ENCODE measurements at regions not wholly inside any gene's neighbourhood (a gene's known extent, or its start where the extent isn't known, plus 50 kb on each side); places are given as distances from the start of the nearest gene placed in this dataset.

DNA sequence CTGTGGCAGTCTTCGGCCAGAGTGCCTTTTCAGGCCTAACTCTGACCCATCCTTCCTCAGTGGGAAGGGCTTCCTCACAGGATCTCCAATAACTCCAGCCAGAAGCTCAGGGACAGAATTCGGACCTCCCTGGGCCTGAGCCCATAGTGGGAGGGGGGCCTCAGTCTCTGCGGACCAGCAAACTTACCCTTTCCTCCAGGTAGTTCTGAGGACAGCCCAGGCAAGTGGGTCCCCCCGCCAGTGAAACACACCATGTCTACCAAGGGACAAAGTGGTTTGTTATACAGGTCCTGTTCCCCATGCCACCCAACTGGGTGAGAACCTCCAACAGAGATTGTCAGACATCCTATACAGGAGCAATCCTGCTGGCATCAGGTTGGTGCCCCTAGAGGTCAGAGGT lies 350.4 kb downstream of the RAB28 start:
- DNase-seq (ENCODE audit: low read depth in 2 of 3, low spot score in 1 of 3), result no peak

DNA sequence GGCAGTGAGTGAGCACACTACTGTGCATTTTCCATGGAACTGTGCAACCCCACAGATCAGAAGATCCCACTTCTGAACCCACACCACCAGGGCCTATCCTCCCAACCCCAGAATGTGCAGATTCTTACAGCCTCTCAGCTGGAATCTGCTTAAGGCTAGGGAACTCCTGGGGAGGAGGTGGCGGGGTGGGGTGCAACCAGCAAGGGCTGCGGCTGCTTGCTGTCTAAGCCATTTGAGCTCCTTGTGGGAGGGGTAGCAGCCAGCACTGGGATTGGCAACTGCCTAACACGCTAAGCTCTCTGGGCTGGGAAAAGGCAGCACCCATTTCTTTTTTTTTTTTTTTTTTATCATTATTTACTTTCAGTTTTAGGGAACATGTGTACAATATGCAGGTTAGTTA lies 353.3 kb downstream of the RAB28 start:
- no peak for DNase-seq (ENCODE audit: low read depth in 2 of 3, low spot score in 1 of 3)

DNA sequence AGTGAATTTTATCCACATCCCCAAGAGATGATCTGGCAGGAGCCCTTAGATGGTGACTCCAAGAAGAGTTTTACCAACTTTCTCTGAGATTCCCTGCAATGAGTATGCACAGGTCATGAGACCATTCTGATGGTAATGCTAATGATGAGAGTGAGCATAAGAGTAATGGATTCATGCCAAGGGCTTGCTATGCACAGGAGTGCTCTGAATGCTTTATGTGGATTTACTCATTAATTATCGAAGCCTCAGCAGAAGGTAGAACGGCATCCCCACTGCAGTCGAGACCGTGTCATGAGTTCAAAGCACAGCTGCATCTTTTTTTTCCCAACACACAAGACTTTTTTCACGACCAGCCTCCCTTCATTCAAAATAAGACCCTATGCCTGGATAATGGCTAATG lies 355.0 kb downstream of the RAB28 start:
- DNase-seq (ENCODE audit: low read depth in 2 of 3, low spot score in 1 of 3), result no peak

DNA sequence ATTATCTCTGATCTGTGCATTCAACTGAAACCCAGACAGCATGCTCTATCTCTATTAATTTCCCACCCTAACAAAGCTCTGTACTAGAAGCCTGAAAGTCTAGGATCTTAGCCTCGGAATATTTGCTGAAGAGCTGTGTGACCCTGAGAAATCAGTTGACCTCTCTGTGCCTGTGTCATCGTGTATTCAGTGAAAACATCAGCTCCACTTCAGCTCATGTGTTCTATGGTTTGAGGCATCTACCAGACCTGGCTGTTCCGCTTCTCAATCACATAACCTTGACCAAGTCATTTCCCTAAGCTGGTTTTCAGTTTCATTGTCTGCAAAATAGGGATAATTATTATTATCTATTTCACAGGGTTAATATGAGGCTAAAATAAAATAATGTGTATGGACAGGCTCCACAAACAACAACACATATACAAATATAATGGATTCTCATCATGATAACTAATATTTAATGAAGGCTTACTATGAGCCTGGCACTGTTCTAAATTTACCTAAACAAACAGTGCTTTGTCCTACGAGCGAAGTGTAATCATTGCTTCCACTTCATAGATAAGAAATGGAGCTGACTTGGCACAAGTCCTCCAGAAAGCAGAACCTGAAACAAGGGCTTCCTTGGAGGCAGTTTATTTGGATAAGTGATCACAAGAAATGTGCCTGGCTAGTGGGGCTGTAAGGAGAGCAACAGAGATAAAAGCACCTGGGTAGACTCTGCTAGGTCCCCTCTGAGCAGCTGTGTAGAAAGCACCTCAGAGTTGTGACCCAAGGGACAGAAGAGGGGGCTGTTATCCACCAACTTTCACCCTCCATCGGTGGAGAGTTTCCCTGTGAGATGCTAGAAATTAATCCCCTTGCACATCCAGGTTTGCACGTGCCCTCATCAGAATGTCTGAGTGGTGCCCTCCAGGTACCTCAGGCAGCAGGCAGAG lies 356.9 kb downstream of the RAB28 start:
- no peak for DNase-seq (ENCODE audit: low read depth in 2 of 3, low spot score in 1 of 3)

DNA sequence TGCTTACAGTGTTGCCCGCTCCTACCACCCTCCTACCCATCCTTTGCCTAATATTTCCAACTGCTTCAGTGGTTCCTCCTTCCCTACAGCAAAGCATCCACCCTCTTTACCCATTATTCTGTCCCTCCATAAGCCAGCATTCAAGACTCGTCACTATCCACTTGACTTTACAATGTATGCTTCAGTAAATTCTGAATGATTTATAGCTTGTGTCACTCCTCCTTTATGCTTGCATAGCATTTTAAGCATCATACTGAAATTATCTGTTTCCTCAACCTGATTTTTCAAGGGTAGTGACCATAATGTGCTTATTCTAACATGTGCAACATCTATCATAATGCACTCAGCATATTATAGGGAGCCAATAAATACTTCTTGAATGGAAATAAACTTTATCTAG lies 365.5 kb downstream of the RAB28 start:
- DNase-seq (ENCODE audit: low read depth in 2 of 3, low spot score in 1 of 3), result no peak

DNA sequence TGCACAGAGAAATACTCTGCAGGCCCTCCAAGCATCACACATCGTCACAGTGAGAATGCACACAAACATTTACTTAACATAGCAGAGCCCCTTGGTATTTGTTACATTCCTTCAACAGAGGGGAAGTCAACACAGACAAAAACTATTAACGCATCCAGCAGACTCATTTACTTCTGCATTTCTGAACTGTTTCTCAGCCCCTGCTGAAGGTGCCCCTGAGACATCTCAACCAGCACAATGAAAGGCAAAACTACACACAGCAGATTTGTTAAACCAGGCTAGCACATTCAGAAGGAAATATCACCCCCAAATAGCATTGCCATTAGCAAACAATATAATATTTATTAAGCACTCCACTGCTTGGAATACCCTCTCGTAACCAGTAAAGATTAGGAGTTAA lies 367.0 kb downstream of the RAB28 start:
- no peak for DNase-seq (ENCODE audit: low read depth in 2 of 3, low spot score in 1 of 3)

DNA sequence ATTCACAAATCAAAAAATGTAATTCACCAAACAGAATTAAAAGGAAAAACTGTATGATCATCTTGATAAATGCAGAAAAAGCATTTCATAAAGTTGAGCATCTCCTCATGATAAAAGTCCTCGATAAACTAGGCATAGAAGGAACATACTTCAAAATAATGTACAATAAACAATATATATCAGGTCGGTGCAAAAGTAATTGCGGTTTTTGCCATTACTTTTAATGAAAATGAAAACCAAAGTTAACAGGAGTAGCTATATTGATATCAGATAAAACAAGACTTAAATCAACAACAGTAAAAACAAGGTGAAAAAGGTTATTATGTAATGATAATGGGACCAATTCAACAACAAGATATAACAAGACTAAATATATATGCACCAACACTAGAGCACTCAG lies 372.1 kb downstream of the RAB28 start:
- DNase-seq (ENCODE audit: low read depth in 2 of 3, low spot score in 1 of 3), result no peak

DNA sequence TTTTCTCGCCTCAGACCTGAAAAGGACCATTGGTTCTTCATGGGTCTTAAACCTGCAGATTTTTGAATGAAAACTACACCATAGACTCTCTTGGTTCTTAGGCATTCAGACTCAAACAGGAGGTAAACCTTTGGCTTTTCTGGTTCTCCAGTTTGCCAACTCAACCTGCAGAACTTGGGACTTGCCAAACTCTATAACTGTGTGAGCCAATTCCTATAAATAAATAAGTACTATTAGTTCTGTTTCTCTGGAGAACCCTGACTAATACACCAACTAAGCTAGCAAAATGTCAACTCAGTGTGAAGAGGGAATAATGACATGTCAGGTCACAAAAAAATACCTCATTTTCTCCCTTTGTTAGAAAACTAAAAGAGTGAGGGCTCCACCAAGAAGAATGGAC lies 374.6 kb downstream of the RAB28 start:
- DNase-seq (ENCODE audit: low read depth in 2 of 3, low spot score in 1 of 3), result no peak

DNA sequence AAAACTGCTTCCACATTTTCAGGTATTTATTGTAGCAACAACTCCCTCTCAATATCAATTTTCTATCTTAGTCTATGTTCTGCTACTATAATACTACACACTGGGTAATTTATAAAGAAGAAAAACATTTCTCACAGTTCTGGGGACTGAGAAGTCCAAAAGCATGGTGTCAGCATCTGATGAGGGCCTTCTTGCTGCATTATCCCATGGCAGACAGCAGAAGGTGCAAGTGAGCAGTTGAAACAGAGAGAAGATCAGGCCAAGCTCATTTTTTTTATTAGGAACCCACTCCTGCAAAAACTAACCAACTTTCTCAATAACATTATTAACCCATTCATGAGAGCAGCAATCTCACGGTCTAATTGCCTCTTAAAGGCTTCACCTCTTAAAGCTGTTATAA lies 376.0 kb downstream of the RAB28 start:
- DNase-seq (ENCODE audit: low read depth in 2 of 3, low spot score in 1 of 3), result no peak

DNA sequence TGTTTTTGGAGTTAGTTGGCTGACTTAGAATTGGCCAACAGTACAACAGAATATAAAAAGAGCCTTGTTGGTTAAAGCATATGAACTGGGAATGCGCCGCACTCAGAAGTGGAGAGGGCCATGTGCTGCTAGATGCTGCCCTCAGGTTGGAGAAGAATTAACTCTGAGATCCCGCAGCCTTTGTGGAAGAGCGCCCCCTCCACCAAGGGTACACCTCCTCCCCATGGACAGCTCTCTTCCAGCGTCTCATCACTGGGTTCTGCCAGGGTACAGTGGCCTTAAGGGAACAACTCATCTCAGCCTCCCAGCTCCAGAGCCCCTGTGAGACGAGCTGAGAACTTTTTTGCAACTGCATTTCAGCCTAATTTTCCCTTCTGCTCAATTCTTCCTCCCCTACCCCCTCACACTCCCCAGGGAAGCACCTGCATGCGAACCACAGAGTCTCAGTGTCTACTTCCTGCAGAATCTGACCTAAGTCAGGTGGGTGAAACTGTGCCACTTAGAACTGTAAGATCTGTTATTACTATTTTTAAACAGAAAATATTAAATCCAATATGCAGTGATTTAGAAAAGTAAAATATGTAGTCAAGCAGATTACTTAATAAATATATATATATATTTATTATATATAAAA lies 380.6 kb downstream of the RAB28 start:
- DNase-seq (ENCODE audit: low read depth in 2 of 3, low spot score in 1 of 3), result no peak

DNA sequence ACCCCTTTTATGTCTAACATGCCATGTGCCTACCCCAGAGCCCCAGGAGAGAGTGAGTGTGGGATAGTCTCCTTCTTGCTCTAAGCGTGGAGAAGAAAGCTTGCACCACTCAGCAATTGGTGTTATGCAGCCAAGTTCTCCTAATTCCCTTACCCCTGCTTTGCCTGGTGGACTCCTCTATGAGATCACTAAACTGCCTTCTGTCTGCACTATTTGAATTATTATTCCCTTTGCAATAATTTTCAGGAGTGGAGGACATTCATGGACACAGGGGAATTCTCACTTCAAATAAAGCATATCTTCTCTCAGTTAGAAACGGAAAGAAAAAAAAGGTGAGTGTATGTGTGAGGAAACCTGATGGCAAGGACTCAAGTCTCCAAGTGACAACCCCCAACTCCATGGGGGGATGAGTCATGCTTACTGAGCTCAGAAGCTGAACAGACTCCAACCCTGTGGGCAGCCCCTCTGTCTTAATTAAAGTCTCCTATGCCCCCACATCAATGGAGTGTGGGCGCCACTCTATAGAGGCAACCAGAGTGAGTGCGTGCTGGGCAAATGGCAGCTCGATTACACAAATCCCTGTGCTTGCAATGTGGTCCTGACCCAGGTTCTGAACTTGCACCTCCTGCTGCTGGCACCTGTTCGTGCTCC lies 381.9 kb downstream of the RAB28 start:
- no peak for DNase-seq (ENCODE audit: low read depth in 2 of 3, low spot score in 1 of 3)

DNA sequence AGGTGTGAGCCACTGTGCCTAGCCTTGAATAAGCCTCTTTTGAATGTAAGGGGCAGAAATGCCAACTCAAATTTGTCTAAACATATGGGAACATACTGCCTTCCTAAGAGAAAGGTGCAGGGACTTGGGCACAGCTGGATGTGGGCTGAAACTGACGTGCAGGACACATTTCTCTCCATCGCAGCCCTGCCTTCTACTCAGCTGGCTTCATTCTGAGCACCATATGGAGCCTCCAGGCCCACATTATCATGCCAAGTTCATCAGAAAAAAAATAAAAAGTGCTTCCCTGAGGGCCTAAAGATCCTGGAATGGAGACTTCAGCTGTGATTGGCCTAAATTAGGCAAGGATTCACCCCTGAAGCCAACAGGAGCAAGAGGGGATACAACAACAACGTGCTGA lies 386.2 kb downstream of the RAB28 start:
- DNase-seq (ENCODE audit: low read depth in 2 of 3, low spot score in 1 of 3), result no peak

DNA sequence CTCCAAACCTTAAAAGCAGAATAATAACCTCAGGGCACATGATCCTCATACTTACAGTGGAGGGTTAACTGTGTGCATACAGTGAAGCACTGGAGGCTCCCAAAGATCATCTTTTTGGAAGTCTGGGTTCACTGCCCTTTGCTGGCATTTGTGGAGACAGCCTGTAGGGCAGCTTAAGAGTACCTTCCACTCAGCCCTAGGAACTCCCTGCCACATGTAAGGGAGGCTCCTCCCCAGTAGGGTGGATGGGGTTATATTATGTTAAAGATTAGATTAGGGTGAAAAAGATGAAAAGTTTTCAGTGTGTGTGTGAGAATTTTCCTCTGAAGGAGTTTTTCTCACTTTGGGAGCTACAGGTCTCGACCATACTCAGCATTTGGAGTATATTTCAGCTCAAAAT lies 388.4 kb downstream of the RAB28 start:
- DNase-seq (ENCODE audit: low read depth in 2 of 3, low spot score in 1 of 3), result no peak

DNA sequence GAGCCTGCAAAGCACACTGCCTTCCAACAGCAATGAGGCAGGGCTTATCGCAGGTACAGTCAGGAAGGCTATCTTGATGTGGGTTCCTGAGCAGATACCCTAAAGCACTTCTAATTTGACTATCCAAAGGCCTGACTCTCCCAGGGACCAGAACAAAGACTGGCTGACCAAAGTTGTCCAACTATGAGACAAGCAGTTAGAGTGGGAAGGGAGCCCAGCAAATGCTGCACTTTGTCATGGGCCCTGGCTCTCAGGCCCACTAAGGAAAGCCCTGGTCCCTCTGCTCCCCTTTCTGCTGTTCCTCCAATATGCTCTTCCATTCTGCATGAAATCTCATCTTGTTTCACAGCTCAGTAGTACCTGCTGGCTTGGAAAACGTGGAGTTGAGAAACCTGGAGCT lies 391.0 kb downstream of the RAB28 start:
- no peak for DNase-seq (ENCODE audit: low read depth in 2 of 3, low spot score in 1 of 3)

DNA sequence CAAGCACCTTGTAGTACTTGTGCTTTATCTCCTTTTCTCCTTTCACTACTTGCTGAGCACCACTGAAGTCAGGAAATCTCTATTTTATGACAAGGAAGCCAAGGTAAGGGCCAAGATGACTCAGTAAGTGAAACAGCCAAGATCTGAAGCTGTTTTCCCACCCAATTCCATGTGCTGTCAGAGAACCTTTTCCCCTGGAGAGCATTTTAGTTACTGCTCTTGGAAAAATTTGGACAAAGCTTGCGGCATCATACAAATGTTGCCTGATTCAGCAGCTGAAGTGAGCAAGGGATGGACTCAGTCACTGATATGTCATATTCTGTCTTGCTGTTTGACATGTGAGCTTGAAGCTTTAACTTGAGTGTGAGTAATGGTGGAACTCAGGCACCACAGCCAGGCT lies 391.4 kb downstream of the RAB28 start:
- DNase-seq (ENCODE audit: low read depth in 2 of 3, low spot score in 1 of 3), result no peak

DNA sequence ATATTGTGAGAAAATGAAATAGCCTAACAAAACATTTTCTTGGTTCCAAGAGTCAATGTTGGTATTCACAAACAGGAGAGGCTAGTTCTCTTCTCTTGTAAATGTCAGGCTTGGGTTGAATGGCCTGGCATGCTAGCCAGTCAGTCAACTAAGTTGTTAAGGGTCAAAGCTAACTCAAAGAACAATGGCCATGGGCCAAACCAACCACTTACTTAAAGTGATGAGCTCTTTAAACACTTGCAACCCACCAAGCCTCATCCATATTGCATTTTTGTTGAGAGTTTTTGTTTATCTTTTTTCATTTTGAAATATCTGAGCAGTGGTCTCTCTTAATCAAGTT lies 394.5 kb downstream of the RAB28 start:
- no peak for DNase-seq (ENCODE audit: low read depth in 2 of 3, low spot score in 1 of 3)

DNA sequence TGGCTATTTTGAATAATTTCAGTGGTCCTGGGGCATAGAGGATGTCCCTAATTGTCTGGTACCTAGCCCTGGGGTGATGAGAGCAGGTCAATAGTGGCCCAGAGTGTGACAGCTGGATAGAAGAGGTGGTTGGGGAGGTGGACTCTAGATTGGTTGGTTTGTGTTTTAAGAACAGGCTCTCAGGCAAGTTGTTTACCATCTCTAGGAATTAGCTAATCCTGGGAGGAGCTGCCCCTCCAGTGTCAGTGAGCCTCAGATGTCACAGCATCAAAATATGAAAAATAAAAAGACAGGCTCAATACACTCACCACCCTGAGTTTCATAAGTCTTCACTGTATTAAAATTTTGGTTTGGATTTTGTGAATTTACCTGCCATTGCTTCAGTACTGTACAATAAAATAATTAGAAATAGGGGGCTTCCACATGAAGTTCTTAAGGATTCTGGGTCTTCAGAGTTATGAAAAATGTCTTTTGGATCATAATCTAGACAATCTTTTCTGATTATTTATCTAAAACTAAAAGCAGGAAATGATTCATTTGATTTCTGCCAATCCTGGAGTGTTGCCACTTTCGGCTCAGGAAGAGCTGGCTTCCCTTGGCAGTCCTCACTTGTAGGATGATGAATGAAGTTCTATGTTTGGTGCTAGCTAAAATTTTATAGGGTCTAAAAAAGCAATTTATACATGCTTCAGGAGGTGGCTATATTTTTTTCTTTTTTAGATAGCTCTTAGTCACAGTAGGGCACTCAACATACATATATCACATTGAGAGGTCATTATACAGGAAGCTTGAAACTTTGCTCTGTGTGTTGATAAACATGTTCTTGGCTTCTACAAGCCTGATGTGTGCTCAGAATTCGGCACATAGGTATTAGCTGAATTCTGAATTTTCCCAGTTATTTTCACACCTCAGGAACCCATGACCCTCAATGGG lies 395.1 kb downstream of the RAB28 start:
- no peak for DNase-seq (ENCODE audit: low read depth in 2 of 3, low spot score in 1 of 3)

DNA sequence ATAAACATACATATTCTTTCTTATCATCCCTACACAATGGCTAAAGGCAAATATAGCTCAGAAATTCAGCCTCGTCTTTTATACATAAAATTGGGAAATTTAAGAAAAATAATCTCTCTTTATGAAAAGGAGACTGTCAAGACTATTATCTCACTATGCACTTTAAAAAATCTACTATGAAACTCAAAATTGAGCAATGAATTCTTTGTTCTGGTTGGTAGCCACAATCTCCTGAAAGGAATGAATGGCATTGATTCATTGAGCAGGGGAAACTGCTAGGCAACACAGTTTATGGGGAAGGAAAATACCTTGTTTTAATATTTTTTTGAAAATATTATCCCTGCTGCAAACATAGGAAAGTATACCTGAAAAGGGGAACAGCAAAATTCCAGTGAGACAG lies 397.1 kb downstream of the RAB28 start:
- no peak for DNase-seq (ENCODE audit: low read depth in 2 of 3, low spot score in 1 of 3)

DNA sequence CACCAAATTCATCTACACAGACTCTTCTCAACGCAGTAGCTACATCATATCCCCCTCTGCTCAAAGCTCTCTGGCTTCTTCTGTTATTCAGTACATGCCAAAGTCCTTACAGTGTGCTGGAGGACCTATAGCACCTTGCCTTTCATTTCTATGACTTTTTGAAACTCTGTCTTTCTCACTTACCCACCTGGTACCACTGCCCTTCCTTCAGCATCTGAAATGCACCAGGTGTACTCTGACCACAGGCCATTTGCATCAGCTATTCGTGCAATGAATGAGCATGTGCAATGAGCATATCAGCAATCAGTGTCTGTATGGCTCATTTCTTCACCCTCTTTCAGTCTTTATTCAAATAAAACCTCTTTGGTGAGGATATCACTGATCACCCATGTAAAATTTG lies 399.9 kb downstream of the RAB28 start:
- DNase-seq (ENCODE audit: low read depth in 2 of 3, low spot score in 1 of 3), result no peak

DNA sequence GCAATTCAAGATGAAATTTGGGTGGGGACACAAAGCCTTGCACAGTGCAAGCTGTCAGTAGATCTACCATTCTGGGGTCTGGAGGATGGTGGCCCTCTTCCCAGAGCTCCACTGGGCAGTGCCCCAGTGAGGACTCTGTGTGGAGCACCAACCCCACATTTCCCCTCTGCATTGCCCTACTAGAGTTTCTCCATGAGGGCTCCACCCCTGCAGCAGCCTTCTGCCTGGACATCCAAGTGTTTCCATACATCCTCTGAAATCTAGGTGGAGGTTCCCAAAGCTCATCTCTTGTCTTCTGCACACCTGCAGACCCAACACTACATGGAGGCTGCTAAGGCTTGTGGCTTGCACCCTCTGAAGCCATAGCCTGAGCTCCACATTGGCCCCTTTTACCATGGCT lies 402.3 kb downstream of the RAB28 start:
- DNase-seq (ENCODE audit: low read depth in 2 of 3, low spot score in 1 of 3), result no peak

DNA sequence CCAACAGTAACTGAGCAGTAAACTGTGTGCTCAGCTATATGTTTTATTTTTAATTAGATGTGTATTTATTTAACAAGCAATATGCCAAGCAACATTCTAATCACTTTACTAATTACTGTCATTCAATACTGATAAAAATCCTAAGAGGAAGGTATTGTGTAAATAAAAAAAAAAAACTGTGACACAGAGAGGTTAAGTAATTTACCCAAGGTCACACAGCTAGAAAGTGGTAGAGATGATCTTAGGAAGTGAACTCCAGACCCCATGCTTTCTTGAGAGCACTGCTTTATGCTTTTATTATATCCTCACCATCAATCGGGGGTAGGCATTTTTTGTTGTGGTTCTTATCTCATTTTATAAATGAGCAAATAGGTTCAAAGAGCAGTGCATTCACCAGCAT lies 417.1 kb downstream of the RAB28 start:
- DNase-seq (ENCODE audit: low read depth in 2 of 3, low spot score in 1 of 3), result no peak

Measured in stimulated activated CD4-positive, alpha-beta T cell treated with anti-CD3 and anti-CD28 coated beads, Interleukin-12 subunit alpha, Interleukin-12 subunit beta, amount 100 ng/mL, for 48 hours (primary cell).